NCI-H510A treated with DMSO at 0.1 percent for 48 hours (cell line): ENCODE measurements at regions not wholly inside any gene's neighbourhood (a gene's known extent, or its start where the extent isn't known, plus 50 kb on each side); places are given as distances from the start of the nearest gene placed in this dataset.

Experiments
- DNase-seq: peaks from one replicate; lab custom pipeline; 2025; lab: John Stamatoyannopoulos, UW

GRCh38 chr13:33953203-33953602 lies 135.3 kb downstream of the RFC3 start:
- DNase-seq = no peak

GRCh38 chr13:33953781-33954180 lies 135.8 kb downstream of the RFC3 start:
- no peak for DNase-seq

- no peak for DNase-seq
These were observed 138.4 kb downstream of the RFC3 start for GRCh38 chr13:33956346-33956745.

- DNase-seq = no peak
These were observed 139.6 kb downstream of the RFC3 start for GRCh38 chr13:33957497-33957905.

GRCh38 chr13:33958964-33959363 lies 141.0 kb downstream of the RFC3 start:
- no peak for DNase-seq

GRCh38 chr13:33963134-33963533 lies 145.2 kb downstream of the RFC3 start:
- DNase-seq = no peak

GRCh38 chr13:33963895-33964294 lies 145.9 kb downstream of the RFC3 start:
- no peak for DNase-seq

- DNase-seq = no peak
These were observed 150.9 kb downstream of the RFC3 start for GRCh38 chr13:33968520-33969507.

GRCh38 chr13:33970746-33971561 lies 153.0 kb downstream of the RFC3 start:
- no peak for DNase-seq

- no peak for DNase-seq
These were observed 153.5 kb downstream of the RFC3 start for GRCh38 chr13:33971562-33971819.

- DNase-seq = no peak
These were observed 155.2 kb downstream of the RFC3 start for GRCh38 chr13:33973194-33973593.

GRCh38 chr13:33976965-33977364 lies 159.0 kb downstream of the RFC3 start:
- DNase-seq = no peak

GRCh38 chr13:33978653-33979052 lies 160.7 kb downstream of the RFC3 start:
- no peak for DNase-seq

GRCh38 chr13:33992881-33993336 lies 175.0 kb downstream of the RFC3 start:
- DNase-seq = peak; percentile 30

- DNase-seq = no peak
These were observed 176.2 kb downstream of the RFC3 start for GRCh38 chr13:33994198-33994597.

- no peak for DNase-seq
These were observed 177.0 kb downstream of the RFC3 start for GRCh38 chr13:33994826-33995502.

GRCh38 chr13:33996636-33997035 lies 178.7 kb downstream of the RFC3 start:
- no peak for DNase-seq

- peak; percentile 37 for DNase-seq
These were observed 179.6 kb downstream of the RFC3 start for GRCh38 chr13:33997574-33997973.

- DNase-seq = no peak
These were observed 182.1 kb downstream of the RFC3 start for GRCh38 chr13:33999811-34000605.

GRCh38 chr13:34000955-34001354 lies 183.0 kb downstream of the RFC3 start:
- DNase-seq = no peak

GRCh38 chr13:34001389-34001788 lies 183.4 kb downstream of the RFC3 start:
- DNase-seq = no peak

GRCh38 chr13:34002141-34002540 lies 184.2 kb downstream of the RFC3 start:
- no peak for DNase-seq
